HG02588 (cell line): ENCODE measurements at regions not wholly inside any gene's neighbourhood (a gene's known extent, or its start where the extent isn't known, plus 50 kb on each side); places are given as distances from the start of the nearest gene placed in this dataset.

Source experiments
- ATAC-seq: cut with Tn5 transposase; IDR thresholded peaks from one replicate; pipeline ENCODE4 v1.9.1; 2021; ENCODE audit warnings: mild to moderate bottlenecking, moderate library complexity; ENCODE audit not compliant: unreplicated experiment

- no peak for ATAC-seq
Observed at GRCh38 chr15:70198441-70199123, 100.9 kb upstream of the TLE3 start.

- ATAC-seq, result no peak
Observed at GRCh38 chr15:70197945-70198361, 100.2 kb upstream of the TLE3 start.

DNA sequence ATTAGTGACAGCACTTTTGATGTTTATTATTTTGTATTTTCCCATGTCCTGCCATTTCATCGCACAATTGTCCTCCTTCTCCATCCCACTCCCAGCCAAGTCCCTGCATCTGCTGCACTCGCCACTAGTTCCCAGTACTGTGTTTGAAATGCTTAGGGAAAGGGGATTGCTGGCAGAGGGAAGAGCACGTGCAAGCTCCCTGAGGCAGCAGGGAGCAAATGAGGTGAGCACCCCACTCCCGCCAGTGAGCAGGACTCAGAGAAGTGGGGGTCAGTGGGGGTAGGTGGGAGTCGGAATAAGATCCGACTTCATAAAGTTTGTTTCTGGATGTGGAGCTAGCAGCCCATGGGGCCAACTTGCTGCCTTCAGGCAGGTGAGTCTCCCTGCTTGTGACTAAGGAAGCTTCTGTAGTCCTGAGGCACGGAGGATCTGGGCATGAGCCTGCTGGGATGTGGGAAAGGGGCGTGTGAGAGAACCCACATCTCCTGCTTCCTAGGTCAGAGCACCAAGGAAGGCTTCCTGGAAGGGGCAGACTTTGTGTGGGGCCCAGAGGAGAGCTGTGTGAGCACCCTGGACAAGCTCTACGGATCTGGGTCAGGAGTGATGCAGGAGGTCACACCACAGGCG lies 99.7 kb upstream of the TLE3 start:
- ATAC-seq, result no peak

GRCh38 chr15:70196372-70197316 lies 98.9 kb upstream of the TLE3 start:
- ATAC-seq, result peak; percentile 88

DNA sequence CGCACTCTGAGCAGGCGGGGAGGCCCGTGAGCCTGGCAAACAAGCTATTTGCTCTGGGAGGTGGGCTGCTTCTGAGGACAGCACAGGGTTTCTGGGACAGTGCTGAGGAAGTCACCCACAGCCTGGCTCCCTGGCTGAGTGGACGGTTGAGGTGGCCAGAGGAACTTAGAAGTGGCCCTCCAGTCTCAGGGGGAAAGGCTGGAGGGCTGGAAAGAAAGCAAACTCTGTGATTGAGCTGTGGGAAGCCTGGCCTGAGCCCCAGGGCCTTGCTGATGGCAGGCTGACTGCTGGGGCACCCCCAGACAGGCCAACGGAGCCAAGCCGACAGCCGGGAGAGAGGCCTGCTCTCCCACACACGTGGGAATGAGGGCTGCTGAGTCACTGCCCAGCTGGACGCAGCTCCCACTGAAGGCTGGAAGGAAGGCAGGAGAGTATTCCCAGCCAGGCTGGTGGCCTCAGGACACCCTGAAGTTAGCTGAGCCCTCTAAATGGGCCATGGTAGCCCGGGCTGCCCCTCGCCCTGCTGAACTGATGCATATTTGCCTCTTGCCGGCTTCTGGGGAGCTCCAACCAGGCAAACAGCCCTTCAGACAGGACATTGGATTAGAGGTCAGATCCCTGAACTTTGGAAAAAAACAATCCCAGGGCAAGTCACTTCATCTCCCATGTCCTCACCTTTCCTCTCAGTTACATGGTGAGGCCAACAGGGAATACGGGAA lies 98.0 kb upstream of the TLE3 start:
- ATAC-seq, result no peak

GRCh38 chr15:70195171-70195570 lies 97.5 kb upstream of the TLE3 start:
- ATAC-seq, result no peak

DNA sequence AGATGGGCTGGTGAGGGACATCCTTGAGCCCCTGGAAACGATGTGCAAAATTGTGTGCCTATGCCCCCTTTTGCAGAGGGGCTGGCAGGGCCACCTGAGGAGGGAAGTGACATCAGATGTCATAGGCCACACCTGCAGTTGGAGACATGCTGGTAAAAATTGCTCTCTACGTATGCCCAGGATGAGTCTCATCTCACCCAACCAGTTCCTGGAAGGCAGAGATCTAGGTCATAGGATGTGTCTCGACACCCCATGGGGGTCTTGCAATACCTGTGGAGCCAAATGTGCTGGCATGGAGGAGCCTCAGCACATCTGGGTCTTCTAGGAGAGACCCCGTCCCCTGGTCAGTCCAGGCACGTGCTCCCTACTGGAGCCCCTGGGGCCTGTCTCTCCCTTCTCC lies 96.5 kb upstream of the TLE3 start:
- ATAC-seq, result no peak

DNA sequence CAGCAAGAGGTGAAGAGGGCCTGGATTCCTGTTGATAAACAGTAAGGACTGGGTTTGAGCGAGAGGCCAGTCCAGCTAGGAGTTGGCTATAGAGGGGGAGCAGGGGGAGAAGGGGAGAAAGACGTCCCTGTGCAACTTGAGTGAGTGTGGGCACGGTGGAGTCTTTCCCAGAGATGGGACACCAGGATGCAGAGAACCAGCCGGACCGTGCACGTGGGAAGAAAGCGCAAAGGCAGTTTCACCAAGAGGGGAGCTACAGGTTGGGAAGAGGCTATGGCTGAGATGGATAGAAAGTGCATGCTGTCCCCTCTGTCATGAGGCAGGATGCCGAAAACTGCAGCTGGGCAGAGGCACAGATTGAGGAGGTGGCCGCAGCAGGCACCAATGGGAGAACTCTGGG lies 96.0 kb upstream of the TLE3 start:
- ATAC-seq, result no peak

- no peak for ATAC-seq
Observed at GRCh38 chr15:70192490-70192889, 94.8 kb upstream of the TLE3 start.

- ATAC-seq, result no peak
Observed at GRCh38 chr15:70192041-70192440, 94.3 kb upstream of the TLE3 start.

- ATAC-seq, result no peak
Observed at GRCh38 chr15:70190965-70191364, 93.2 kb upstream of the TLE3 start.

DNA sequence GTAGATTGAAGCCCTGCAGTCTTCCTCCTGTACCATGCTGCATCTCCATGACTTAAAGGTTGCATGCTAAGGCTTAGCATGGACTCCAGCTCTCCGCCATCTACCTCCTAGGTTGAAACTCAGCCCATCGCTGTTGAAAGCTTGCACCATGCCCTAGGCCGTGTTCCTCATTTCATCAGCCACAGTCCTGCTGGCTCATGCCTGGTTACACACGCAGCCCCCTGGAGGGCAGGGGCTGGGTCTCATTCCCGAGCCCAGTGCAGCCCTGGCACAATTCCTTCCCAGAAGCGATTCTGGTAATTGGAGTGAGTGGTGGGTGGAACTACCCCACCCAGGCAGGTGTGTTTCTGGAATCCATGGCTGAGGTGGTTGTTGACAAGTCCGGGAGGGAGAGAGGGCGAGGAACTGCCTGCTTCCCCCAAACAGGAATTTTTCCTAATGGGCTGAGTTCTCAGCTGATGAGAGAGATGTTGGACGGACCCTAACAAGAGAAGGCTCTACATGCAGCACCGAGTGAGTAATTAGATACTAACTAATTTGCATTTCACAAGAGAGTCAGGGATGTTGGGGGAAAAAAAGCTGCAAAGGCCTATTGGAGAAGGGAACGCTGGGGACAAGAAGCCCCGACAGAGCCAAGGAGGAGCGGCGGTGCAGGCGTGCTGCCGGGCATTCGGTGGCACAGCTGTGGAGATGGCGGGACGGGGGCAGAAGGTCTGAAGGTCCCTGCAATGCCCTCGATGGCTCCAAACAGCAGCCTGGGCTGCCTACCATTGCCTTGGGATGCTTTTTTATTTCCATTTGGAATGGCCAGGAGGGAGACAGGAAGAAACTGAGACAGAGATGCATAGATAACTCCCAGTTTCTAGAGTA lies 92.3 kb upstream of the TLE3 start:
- ATAC-seq, result no peak

GRCh38 chr15:70188286-70188685 lies 90.6 kb upstream of the TLE3 start:
- ATAC-seq, result no peak

DNA sequence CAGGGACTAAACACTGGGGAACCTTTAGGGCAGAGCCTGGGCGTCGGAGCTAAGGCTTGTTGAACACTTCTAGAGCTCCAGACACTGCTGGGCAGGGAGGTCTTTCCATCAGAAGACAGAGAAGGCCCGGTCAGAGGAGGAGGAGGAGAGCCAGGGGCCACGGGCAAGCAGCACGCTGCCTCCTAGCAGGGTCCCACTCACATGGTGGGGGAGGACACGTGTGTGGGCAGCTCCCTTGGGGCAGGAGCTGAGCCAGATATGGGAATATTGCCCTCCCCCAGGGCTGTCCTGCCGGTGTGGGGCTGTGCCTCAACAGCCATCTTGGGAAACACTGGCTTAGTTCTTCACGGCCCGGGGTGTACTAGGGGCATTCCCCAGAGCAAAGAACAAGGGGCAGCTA lies 89.6 kb upstream of the TLE3 start:
- ATAC-seq, result no peak

GRCh38 chr15:70186152-70186551 lies 88.4 kb upstream of the TLE3 start:
- no peak for ATAC-seq

DNA sequence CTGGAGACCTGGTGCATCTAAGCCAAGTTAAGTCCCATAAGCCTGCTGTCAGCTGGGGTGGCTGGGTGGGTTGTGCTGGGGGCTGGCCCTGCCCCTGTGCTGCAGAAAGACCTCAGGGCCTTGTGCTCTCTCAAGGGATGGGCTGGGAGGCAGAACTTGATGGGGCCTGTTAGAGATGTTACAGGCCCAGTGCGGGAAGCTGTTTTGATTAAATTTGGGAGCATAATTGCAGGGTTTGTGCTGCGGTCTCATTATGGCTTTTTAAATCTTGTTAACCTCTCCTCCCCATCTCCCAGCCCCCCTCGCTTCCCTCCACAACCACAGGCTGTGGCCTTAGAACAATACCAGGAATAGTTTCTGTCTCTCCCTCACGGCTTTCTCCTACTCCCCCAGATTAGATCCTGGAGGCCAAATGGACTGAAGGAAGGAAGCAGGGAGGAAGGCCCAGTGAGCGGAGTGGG lies 87.6 kb upstream of the TLE3 start:
- no peak for ATAC-seq

- no peak for ATAC-seq
Observed at GRCh38 chr15:70182858-70183695, 85.4 kb upstream of the TLE3 start.

GRCh38 chr15:70181626-70182255 lies 84.0 kb upstream of the TLE3 start:
- no peak for ATAC-seq
